Mesenchymal stem cell (in vitro differentiated cells and primary cell): ENCODE measurements at regions not wholly inside any gene's neighbourhood (a gene's known extent, or its start where the extent isn't known, plus 50 kb on each side); places are given as distances from the start of the nearest gene placed in this dataset.
A peak's percentile ranks its signal among the peaks of the same experiment; 100 is the strongest.

Experiments
- DNase-seq: peaks from one replicate; pipeline ENCODE4 v3.0.0-alpha.2; 2013
- H2AFZ ChIP-seq: one replicate; pipeline ENCODE4 v1.6.1; 2013; ENCODE audit warnings: low read depth, mild to moderate bottlenecking, control low read depth, inconsistent platforms, low read length, moderate library complexity
- H2AK5ac ChIP-seq: 2 replicates; pipeline ENCODE4 v1.6.1; 2013; ENCODE audit warnings: low read length, moderate library complexity, mild to moderate bottlenecking, inconsistent platforms; ENCODE audit not compliant: severe bottlenecking
- H2BK120ac ChIP-seq: one replicate; pipeline ENCODE4 v1.6.1; 2013; ENCODE audit warnings: low read depth, mild to moderate bottlenecking, inconsistent platforms, low read length, moderate library complexity
- H2BK12ac ChIP-seq, 2 experiments: one replicate each; pipeline ENCODE4 v1.6.1; 2013; ENCODE audit warnings: inconsistent platforms in 2 of 2, low read length in 2 of 2, mild to moderate bottlenecking in 2 of 2, moderate library complexity in 2 of 2, control low read depth in 1 of 2
- H2BK15ac ChIP-seq: one replicate; pipeline ENCODE4 v1.6.1; 2013; ENCODE audit warnings: mild to moderate bottlenecking, low read depth, inconsistent platforms; ENCODE audit not compliant: poor library complexity, severe bottlenecking
- H2BK5ac ChIP-seq: 2 replicates; pipeline ENCODE4 v1.6.1; 2013; ENCODE audit warnings: low read depth, mild to moderate bottlenecking, low read length, control low read depth, inconsistent platforms; ENCODE audit not compliant: poor library complexity, severe bottlenecking
- H3K14ac ChIP-seq, 2 experiments: one replicate each; pipeline ENCODE4 v1.6.1; 2013; ENCODE audit warnings: inconsistent platforms in 2 of 2, low read length in 2 of 2, control low read depth in 1 of 2, mild to moderate bottlenecking in 1 of 2, moderate library complexity in 1 of 2
- H3K18ac ChIP-seq, 2 experiments: one replicate each; pipeline ENCODE4 v1.6.1; 2013; ENCODE audit warnings: inconsistent platforms in 2 of 2, low read length in 2 of 2, control low read depth in 1 of 2, low read depth in 1 of 2, mild to moderate bottlenecking in 1 of 2
- H3K23ac ChIP-seq, 2 experiments: one replicate each; pipeline ENCODE4 v1.6.1; 2013; ENCODE audit warnings: inconsistent platforms in 2 of 2, low read length in 2 of 2, mild to moderate bottlenecking in 2 of 2, moderate library complexity in 2 of 2, control low read depth in 1 of 2
- H3K27ac ChIP-seq: 2 replicates; pipeline ENCODE4 v1.5.1; 2013; ENCODE audit warnings: mild to moderate bottlenecking, moderate library complexity, low read length, control low read depth, inconsistent platforms; ENCODE audit not compliant: poor library complexity, severe bottlenecking
- H3K27me3 ChIP-seq, 2 experiments: 2 replicates each; pipeline versions ENCODE4 v1.6.1 to v1.7.0; 2013; ENCODE audit warnings: low read length in 2 of 2, mild to moderate bottlenecking in 2 of 2, moderate library complexity in 2 of 2, control low read depth in 1 of 2, inconsistent platforms in 1 of 2; ENCODE audit not compliant: control insufficient read depth in 1 of 2, insufficient read depth in 1 of 2
- H3K36me3 ChIP-seq, 2 experiments: 2 replicates each; pipeline versions ENCODE4 v1.6.1 to v1.7.0; 2013; ENCODE audit warnings: low read length in 2 of 2, control low read depth in 1 of 2, inconsistent platforms in 1 of 2, low read depth in 1 of 2, mild to moderate bottlenecking in 1 of 2; ENCODE audit not compliant: insufficient read depth in 2 of 2, control insufficient read depth in 1 of 2
- H3K4ac ChIP-seq, 2 experiments: one replicate each; pipeline ENCODE4 v1.6.1; 2013; ENCODE audit warnings: inconsistent platforms in 2 of 2, low read length in 2 of 2, mild to moderate bottlenecking in 2 of 2, moderate library complexity in 2 of 2, control low read depth in 1 of 2, low read depth in 1 of 2
- H3K4me1 ChIP-seq: 2 replicates; pipeline ENCODE4 v1.6.1; 2013; ENCODE audit warnings: low read depth, low read length, control low read depth; ENCODE audit not compliant: control insufficient read depth, insufficient read depth
- H3K4me2 ChIP-seq: 2 replicates; pipeline ENCODE4 v1.6.1; 2013; ENCODE audit warnings: low read length, mild to moderate bottlenecking, inconsistent platforms; ENCODE audit not compliant: poor library complexity, severe bottlenecking
- H3K4me3 ChIP-seq, 2 experiments: 2 replicates each; pipeline versions ENCODE4 v1.5.1 to v1.7.0; 2013; ENCODE audit warnings: low read length in 2 of 2, mild to moderate bottlenecking in 2 of 2, control low read depth in 1 of 2, low read depth in 1 of 2; ENCODE audit not compliant: insufficient read depth in 1 of 2
- H3K79me1 ChIP-seq: replicated peaks from 2 replicates; pipeline ENCODE4 v1.6.1; 2013; ENCODE audit warnings: mild to moderate bottlenecking, control low read depth, low read length, inconsistent platforms; ENCODE audit not compliant: poor library complexity, severe bottlenecking
- H3K9ac ChIP-seq: 2 replicates; pipeline ENCODE4 v1.7.0; 2013; ENCODE audit warnings: mild to moderate bottlenecking, low read length, moderate library complexity
- H3K9me3 ChIP-seq: 2 replicates; pipeline ENCODE4 v1.7.0; 2013; ENCODE audit warnings: mild to moderate bottlenecking, low read length; ENCODE audit not compliant: control insufficient read depth
- H4K8ac ChIP-seq: one replicate; pipeline ENCODE4 v1.6.1; 2013; ENCODE audit warnings: inconsistent platforms, mild to moderate bottlenecking, low read length, moderate library complexity
- H4K91ac ChIP-seq: one replicate; pipeline ENCODE4 v1.6.1; 2013; ENCODE audit warnings: mild to moderate bottlenecking, low read length, inconsistent platforms
- WGBS: methylation state at CpG from one replicate; pipeline ENCODE4 v1.1.7; 2013; ENCODE audit warnings: mixed read lengths; 5-methylcytosine and 5-hydroxymethylcytosine counted together

GRCh38 chr1:187390215-187390818 is 561.6 kb downstream of the PLA2G4A start:
- Histone ChIP-seq H2BK12ac (no peak overlapping the region), H3K4ac (no peak overlapping the region), H2BK120ac (no peak overlapping the region), H4K91ac (no peak overlapping the region), H3K79me1 (no peaks in the 10 kb centered on the region), H3K9ac (no peak overlapping the region), H4K8ac (no peak overlapping the region), H2BK15ac (no peak overlapping the region), H3K4me3 (no peak overlapping the region), H3K4me1 (no peaks in the 10 kb centered on the region), H2AFZ (no peak overlapping the region), H2BK5ac (no peak overlapping the region), H3K14ac (no peak overlapping the region), H3K27ac (no peak overlapping the region), H3K23ac (no peak overlapping the region), H3K36me3 (no peaks in the 10 kb centered on the region), H2AK5ac (no peak overlapping the region), H3K4me2 (no peak overlapping the region), H3K9me3 (no peaks in the 10 kb centered on the region), H3K18ac (no peak overlapping the region), H3K27me3 (no peaks in the 10 kb centered on the region)
- 72% methylated on average over 3 of the region's 3 CpGs for WGBS
- no peak for DNase-seq

DNA sequence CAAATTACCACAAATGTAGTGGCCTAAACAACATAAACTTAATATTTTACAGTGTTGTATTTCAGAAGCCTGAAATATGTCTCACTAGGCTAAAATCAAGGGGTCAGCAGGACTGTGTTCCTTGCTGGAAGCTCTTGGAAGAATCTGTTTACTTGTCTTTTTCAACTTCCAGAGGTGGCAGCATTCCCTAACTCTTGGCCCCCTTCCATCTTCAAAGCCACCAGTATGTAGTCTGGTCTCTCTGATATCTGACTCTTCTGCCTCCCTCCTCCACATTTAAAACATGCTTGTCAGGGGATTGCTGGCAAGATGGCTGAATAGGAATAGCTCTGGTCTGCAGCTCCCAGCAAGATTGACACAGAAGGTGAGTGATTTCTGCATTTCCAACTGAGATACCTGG is 567.5 kb downstream of the PLA2G4A start:
- Histone ChIP-seq H4K8ac (peak overlapping the region; percentile 97), H2BK15ac (no peak overlapping the region), H3K27ac (no peak overlapping the region), H3K23ac (no peak overlapping the region), H3K4me1 (peaks cover 2% of the 10 kb centered on the region), H2BK12ac (peak overlapping the region; percentile 3 to 95), H3K14ac (no peak overlapping the region), H3K9ac (no peak overlapping the region), H3K9me3 (no peaks in the 10 kb centered on the region), H3K4me3 (no peak overlapping the region), H2AFZ (no peak overlapping the region), H3K4me2 (no peak overlapping the region), H3K36me3 (no peaks in the 10 kb centered on the region), H2AK5ac (no peak overlapping the region), H2BK120ac (no peak overlapping the region), H4K91ac (peak overlapping the region; percentile 64), H3K4ac (peak overlapping the region; percentile 22 to 94), H3K18ac (peak overlapping the region; percentile 83 to 92), H3K27me3 (no peaks in the 10 kb centered on the region), H3K79me1 (no peaks in the 10 kb centered on the region), H2BK5ac (no peak overlapping the region)
- peak; percentile 40 for DNase-seq

- Histone ChIP-seq H3K4me2 (no peak overlapping the region), H2BK5ac (no peak overlapping the region), H2AFZ (no peak overlapping the region), H3K4me3 (no peak overlapping the region), H3K79me1 (no peaks in the 10 kb centered on the region), H3K9ac (no peak overlapping the region), H3K18ac (peak overlapping the region; percentile 23 to 92), H3K14ac (no peak overlapping the region), H3K27ac (no peak overlapping the region), H2BK15ac (peak overlapping the region; percentile 49), H3K9me3 (no peaks in the 10 kb centered on the region), H2BK12ac (peak overlapping the region in 1 of 2 experiments; percentile 95), H2AK5ac (no peak overlapping the region), H3K4me1 (peaks cover 2% of the 10 kb centered on the region), H4K91ac (peak overlapping the region; percentile 43), H3K27me3 (no peaks in the 10 kb centered on the region), H4K8ac (peak overlapping the region; percentile 97), H3K23ac (no peak overlapping the region), H2BK120ac (peak overlapping the region; percentile 38), H3K36me3 (no peaks in the 10 kb centered on the region), H3K4ac (peak overlapping the region; percentile 22 to 94)
- DNase-seq: peak; percentile 11
- WGBS: 6% methylated on average over 10 of the region's 12 CpGs
Observed at GRCh38 chr1:187396929-187397796, 568.4 kb downstream of the PLA2G4A start.

DNA sequence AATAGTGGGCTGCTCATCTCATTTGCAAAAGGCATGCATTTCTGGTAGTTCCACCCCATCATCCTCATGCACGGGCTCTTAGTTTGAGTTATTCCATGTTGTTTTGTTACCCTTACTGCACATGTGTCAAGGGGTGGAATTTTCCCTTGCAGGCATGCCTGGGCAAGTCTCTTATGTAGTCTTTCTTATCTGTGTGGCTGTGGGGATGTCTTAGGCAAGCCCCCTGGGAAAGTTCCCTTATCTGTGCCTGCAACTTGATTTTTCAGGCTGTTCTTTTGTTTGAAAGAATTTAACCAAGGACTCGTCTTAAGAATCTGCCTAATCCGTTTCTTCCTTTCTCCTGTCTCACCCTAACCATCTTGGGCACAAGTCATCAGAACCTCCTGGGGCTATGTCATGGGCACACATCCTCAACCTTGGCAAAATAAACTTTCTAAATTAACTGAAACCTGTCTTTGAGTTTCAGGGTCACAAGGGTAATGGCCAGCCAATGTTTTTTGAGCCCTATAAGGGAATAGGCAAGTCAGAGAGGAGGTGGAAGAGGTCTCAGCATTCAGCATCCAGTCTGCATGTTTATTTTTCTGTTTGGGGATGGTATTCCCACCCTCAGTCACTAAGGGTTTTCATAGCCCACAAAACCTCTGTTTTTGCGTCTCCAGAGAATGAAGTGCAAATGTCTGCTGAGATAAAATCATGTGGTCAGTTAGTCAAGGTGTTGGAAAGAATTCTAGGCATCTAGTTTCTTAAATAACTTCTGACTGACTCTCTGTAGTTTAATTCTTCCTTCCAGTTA is 579.7 kb downstream of the PLA2G4A start:
- Histone ChIP-seq H2BK120ac (peak overlapping the region; percentile 43), H3K14ac (no peak overlapping the region), H2BK12ac (peak overlapping the region in 1 of 2 experiments; percentile 19), H3K4me3 (no peak overlapping the region), H3K9me3 (no peaks in the 10 kb centered on the region), H2AFZ (no peak overlapping the region), H2AK5ac (no peak overlapping the region), H3K9ac (no peak overlapping the region), H2BK5ac (peak overlapping the region; percentile 91), H3K4me1 (no peaks in the 10 kb centered on the region), H3K23ac (no peak overlapping the region), H3K27me3 (no peaks in the 10 kb centered on the region), H4K91ac (no peak overlapping the region), H3K4me2 (no peak overlapping the region), H3K4ac (no peak overlapping the region), H4K8ac (peak overlapping the region; percentile 77), H3K18ac (peak overlapping the region; percentile 56 to 64), H2BK15ac (no peak overlapping the region), H3K27ac (peak overlapping the region; percentile 44), H3K79me1 (no peaks in the 10 kb centered on the region), H3K36me3 (no peaks in the 10 kb centered on the region)
- DNase-seq: peak; percentile 52
- 43% methylated on average over 4 of the region's 4 CpGs for WGBS
